ENCODE measurements at regions not wholly inside any gene's neighbourhood (a gene's known extent, or its start where the extent isn't known, plus 50 kb on each side); places are given as distances from the start of the nearest gene placed in this dataset.

DNA sequence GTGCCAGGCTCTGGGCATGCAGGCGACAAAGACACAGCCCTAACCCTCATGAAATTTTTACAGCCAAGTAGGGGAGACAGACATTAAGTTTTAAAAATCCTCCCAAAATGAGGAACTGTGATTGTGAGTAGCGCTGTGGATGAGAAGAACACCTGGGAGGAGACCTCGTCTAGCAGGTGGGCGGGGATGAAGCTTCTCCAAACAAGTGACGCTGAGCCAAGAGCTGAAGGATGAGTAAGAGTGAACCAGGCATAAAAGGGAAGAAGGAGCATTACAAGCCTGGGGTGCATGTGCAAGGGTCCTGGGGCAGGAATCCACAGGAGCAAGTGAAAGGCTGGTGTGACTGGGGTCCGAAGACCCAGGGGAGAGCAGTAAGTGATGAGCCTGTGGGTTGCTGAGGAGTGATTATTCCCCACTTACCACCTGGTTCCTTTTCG is 149.4 kb upstream of the HS3ST2 start:
- TF ChIP-seq CTCF (IDR thresholded peaks at IDR 0.05) (no peak), POLR2A (IDR thresholded peaks at IDR 0.05) (no peak)

Data from right lobe of liver (tissue), 4 donors.